GM10266 (cell line): ENCODE measurements at regions not wholly inside any gene's neighbourhood (a gene's known extent, or its start where the extent isn't known, plus 50 kb on each side); places are given as distances from the start of the nearest gene placed in this dataset.
"Not testable (repeated sequence)": the region's sequence is repeated elsewhere in the genome, so short reads cannot be mapped to it uniquely, and the experiment has no call there.

Experiments used
- DNase-seq: peaks from one replicate; pipeline ENCODE4 v3.0.0; 2012; ENCODE audit errors: extremely low spot score
- CTCF ChIP-seq: IDR thresholded peaks from 2 replicates; pipeline ENCODE4 v1.5.1; 2012; ENCODE audit warnings: mild to moderate bottlenecking, low read depth; ENCODE audit not compliant: control insufficient read depth, insufficient read depth; ENCODE audit errors: missing control alignments

- no peak for DNase-seq
- TF ChIP-seq CTCF, result no peak
Observed at GRCh38 chr2:75865702-75866101, 155.0 kb upstream of the GCFC2 start.

- no peak for TF ChIP-seq CTCF
- no peak for DNase-seq
Observed at GRCh38 chr2:75865083-75865482, 154.4 kb upstream of the GCFC2 start.

- no peak for TF ChIP-seq CTCF
- no peak for DNase-seq
Observed at GRCh38 chr2:75862547-75862946, 151.8 kb upstream of the GCFC2 start.

- TF ChIP-seq CTCF, result no peak
- no peak for DNase-seq
Observed at GRCh38 chr2:75853436-75853835, 142.7 kb upstream of the GCFC2 start.

GRCh38 chr2:75852639-75853038, 141.9 kb upstream of the GCFC2 start:
- no peak for TF ChIP-seq CTCF
- no peak for DNase-seq

- no peak for TF ChIP-seq CTCF
Observed at GRCh38 chr2:75846683-75847190, 136.0 kb upstream of the GCFC2 start.

GRCh38 chr2:75844651-75845050, 133.9 kb upstream of the GCFC2 start:
- no peak for TF ChIP-seq CTCF
- no peak for DNase-seq

More at GRCh38 chr2:75846683-75847190, 136.0 kb upstream of the GCFC2 start:
- DNase-seq, result no peak

- not testable (repeated sequence) for DNase-seq
Observed at GRCh38 chr2:75834588-75834987, 123.9 kb upstream of the GCFC2 start.
